Heart right ventricle (tissue), 16 donors: ENCODE measurements at regions not wholly inside any gene's neighbourhood (a gene's known extent, or its start where the extent isn't known, plus 50 kb on each side); places are given as distances from the start of the nearest gene placed in this dataset.

Experiments used
- ATAC-seq, 8 donors: fragments of 200-7000 bp; cut with Tn5 transposase; one replicate each; pipeline ENCODE4 v1.9.1; 2020; ENCODE audit warnings: mild to moderate bottlenecking in 8 of 8, moderate library complexity in 8 of 8, moderate number of reproducible peaks in 1 of 8
- DNase-seq, 2 donors: peaks; one replicate each; pipeline ENCODE4 v3.0.0-alpha.2; 2020
- H3K27ac ChIP-seq, 10 donors: fragments of 200-600 bp; sonication (generic) in 2 of 10; one replicate each; pipeline versions ENCODE4 v1.5.0 to v1.8.0; 2020 to 2022; ENCODE audit warnings: mild to moderate bottlenecking in 3 of 10
- H3K27me3 ChIP-seq, 7 donors: fragments of 200-600 bp; one replicate each; pipeline ENCODE4 v1.8.0; 2021 to 2022; ENCODE audit warnings: mild to moderate bottlenecking in 2 of 7
- H3K36me3 ChIP-seq, 9 donors: fragments of 200-600 bp; sonication (generic) in 1 of 9; one replicate each; pipeline versions ENCODE4 v1.5.0 to v1.8.0; 2020 to 2022; ENCODE audit warnings: mild to moderate bottlenecking in 2 of 9
- H3K4me1 ChIP-seq, 9 donors: fragments of 200-600 bp; sonication (generic) in 1 of 9; one replicate each; pipeline versions ENCODE4 v1.5.0 to v1.8.0; 2020 to 2022; ENCODE audit warnings: mild to moderate bottlenecking in 4 of 9
- H3K4me3 ChIP-seq, 10 donors: fragments of 200-600 bp; sonication (generic) in 2 of 10; one replicate each; pipeline versions ENCODE4 v1.5.0 to v1.8.0; 2020 to 2022; ENCODE audit warnings: mild to moderate bottlenecking in 7 of 10, moderate library complexity in 2 of 10
- H3K9me3 ChIP-seq, 11 donors: fragments of 200-600 bp in 10 of 11; sonication (generic) in 2 of 11; one replicate each; pipeline versions ENCODE4 v1.5.0 to v1.8.0; 2013 to 2022; ENCODE audit warnings: mild to moderate bottlenecking in 2 of 11, control low read depth in 1 of 11, moderate library complexity in 1 of 11
- WGBS, 2 donors: extraction: QIAGEN DNeasy Blood & Tissue Kit; methylation state at CpG; one replicate each; pipeline ENCODE4 v1.1.7; 2013; ENCODE audit warnings: inconsistent platforms in 1 of 2; 5-methylcytosine and 5-hydroxymethylcytosine counted together
- intact Hi-C, 10 donors: fragments of 100-400 bp; cut with DNase I; formaldehyde crosslinking; loops; one replicate each; pipeline versions ENCODE4 v1.11.1 to v1.14.2; 2022
- TF ChIP-seq, protein P1 (sequence below), 9 donors: fragments of 200-600 bp; sonication (generic) in 2 of 9; IDR thresholded peaks; one replicate each; pipeline versions ENCODE4 v1.5.0 to v1.8.0; 2021 to 2022; ENCODE audit warnings: antibody characterized with exemption in 9 of 9, mild to moderate bottlenecking in 5 of 9, moderate library complexity in 1 of 9
- donor health status: Arrhythmogenic right ventricular cardiomyopathy.
- donor health status: ischemic (EF 13 %, LVEDD 7.1; RV severe dilation, severe dysfunction).
- donor health status: healthy with polysubstance abuse.
- donor health status: DM: no; HTN: yes; CAD: no.
- donor health status: DM: no; HTN: no; CAD: no.
- donor health status: ischemic (EF 25% LVEDD 6.9; RV normal size, moderate dysfunction).
- donor health status: ischemic (EF 25% LVEDD 5.7; RV mildly dilated, moderate dysfunction).
- donor health status: healthy.
- donor health status: DM: yes; HTN: yes; CAD: no.
- donor health status: Ischemic cardiomyopathy.
- donor health status: ischemic (EF 35%, LVEDD 5.7; RV mildly dilated, moderate dysfunction).
- donor health status: nonischemic (EF 11% LVEDD 7.7; RV severe dilation, severe dysfunction).
- donor health status: DM: yes; HTN: yes; CAD: no.
- donor health status: PGD.
- donor health status: ischemic (EF 29% LVEDD 5.4; RV normal size, mild dysfunction).
- donor health status: nonischemic (EF 23%, LVEDD 6.1; RV moderate dilation, normal function).

DNA sequence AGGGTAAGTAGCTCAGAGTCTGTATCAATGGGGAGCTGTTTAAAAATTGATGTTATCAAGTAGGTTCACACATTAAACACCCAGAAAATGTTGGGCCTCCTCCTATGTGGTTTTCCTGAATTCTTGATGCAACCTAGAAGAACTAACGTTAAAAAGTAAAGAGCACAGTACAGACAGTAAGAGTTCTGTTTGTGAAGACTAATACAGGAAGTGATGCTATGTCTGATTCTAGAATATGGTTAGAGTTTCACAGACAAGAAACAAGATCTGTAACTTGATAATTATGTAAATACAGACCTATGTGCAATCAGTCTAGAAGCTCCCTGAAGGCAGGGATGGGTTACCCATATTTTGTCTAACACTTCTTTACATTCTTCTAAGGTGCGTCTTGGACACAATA is 214.9 kb upstream of the BTG1 start:
- no peak for ATAC-seq

DNA sequence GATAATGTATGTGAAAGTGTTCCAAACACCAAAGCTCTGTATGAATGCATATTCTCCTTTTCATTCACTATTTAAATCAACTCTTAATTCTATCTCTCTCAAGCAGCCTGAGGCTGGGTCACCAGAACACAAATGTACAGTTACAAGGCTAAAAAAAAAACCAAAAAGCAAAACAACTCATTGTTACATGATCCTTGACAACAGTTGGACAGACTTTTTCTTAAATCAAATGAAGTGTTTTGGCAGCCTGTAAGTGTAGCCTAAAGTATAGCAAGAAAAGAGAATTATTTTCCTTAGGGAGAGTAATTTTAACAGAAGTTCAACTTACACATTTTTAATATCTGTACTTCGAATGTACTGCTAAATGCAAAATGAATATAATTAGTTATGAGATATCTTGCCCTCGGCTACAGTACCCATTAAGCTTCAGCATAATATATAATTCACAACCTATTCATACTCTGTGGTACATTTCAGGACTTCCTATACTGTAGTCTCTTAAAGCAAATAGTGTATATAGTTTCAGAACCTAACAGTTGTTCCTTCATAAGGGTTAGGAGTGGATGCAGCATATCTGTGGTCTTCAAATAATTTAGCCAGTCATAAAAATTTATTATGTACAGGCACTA is 214.0 kb upstream of the BTG1 start:
- H3K36me3 ChIP-seq: no peaks in the 10 kb centered on the region
- H3K27me3 ChIP-seq: no peaks in the 10 kb centered on the region
- no peak for DNase-seq
- TF ChIP-seq, protein P1, sequence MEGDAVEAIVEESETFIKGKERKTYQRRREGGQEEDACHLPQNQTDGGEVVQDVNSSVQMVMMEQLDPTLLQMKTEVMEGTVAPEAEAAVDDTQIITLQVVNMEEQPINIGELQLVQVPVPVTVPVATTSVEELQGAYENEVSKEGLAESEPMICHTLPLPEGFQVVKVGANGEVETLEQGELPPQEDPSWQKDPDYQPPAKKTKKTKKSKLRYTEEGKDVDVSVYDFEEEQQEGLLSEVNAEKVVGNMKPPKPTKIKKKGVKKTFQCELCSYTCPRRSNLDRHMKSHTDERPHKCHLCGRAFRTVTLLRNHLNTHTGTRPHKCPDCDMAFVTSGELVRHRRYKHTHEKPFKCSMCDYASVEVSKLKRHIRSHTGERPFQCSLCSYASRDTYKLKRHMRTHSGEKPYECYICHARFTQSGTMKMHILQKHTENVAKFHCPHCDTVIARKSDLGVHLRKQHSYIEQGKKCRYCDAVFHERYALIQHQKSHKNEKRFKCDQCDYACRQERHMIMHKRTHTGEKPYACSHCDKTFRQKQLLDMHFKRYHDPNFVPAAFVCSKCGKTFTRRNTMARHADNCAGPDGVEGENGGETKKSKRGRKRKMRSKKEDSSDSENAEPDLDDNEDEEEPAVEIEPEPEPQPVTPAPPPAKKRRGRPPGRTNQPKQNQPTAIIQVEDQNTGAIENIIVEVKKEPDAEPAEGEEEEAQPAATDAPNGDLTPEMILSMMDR (IDR thresholded peaks at IDR 0.05): no peak
- no peak for ATAC-seq
- H3K4me3 ChIP-seq: no peak overlapping the region
- no peaks in the 10 kb centered on the region for H3K9me3 ChIP-seq
- 90 to 93% methylated on average over 2 of the region's 2 CpGs for WGBS, 2 donors
- intact Hi-C loops: loop anchor here in 1 of 10 donors (5.0 kb wide), 1 partner anchor 148 kb away; no protein-coding TSS in a partner anchor
- H3K27ac ChIP-seq: peak overlapping the region in 1 of 10 donors; percentile 5
- peaks cover 0 to 29% (median 10%) of the 10 kb centered on the region in 9 donors for H3K4me1 ChIP-seq

More for the DNA sequence above, 214.9 kb upstream of the BTG1 start:
- no peak for DNase-seq
- intact Hi-C loops: loop anchor here in 1 of 10 donors (5.0 kb wide), 1 partner anchor 147 kb away; no protein-coding TSS in a partner anchor
- Histone ChIP-seq H3K4me3 (no peak overlapping the region), H3K9me3 (no peaks in the 10 kb centered on the region), H3K4me1 (peaks cover 0 to 31% (median 10%) of the 10 kb centered on the region in 9 donors), H3K27me3 (no peaks in the 10 kb centered on the region), H3K36me3 (no peaks in the 10 kb centered on the region), H3K27ac (no peak overlapping the region)
- TF ChIP-seq, protein P1 (IDR thresholded peaks at IDR 0.05): no peak
- WGBS, 2 donors: 91 to 97% methylated on average over 2 of the region's 2 CpGs

DNA sequence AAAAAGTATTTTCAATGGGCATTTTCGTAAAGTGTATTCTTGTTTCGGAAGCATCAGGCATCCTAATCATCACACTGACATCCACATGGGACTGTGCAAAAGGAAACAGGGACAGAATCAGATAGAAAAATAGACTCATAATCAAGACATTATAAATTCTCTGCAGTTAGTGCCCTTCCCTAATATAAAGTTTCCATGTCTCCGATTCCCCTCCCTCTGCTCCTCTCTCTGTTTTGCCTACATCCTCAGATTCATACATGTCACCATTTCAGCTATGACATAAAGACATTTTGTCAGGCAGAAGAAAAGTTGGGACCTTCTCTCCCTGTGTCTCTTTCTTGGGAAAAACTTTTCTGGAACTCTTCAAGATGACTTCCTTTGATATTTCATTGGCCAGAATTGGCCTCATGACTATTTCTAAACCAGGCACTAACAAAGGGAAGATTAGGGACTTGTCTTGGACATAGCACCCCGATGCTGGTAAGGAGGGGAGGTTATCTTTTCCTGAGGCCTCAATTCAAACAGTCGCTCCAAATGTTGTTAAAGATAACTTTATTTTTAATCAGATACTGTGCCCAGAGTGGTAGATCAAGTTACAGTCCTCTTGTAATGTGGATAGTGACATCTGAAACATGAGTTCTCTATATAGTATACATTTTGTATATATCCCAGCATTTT is 212.1 kb upstream of the BTG1 start:
- DNase-seq: no peak
- Histone ChIP-seq H3K36me3 (no peaks in the 10 kb centered on the region), H3K9me3 (no peaks in the 10 kb centered on the region), H3K27ac (no peak overlapping the region), H3K4me3 (no peak overlapping the region), H3K4me1 (peaks cover 0 to 10% (median 1%) of the 10 kb centered on the region in 9 donors), H3K27me3 (no peaks in the 10 kb centered on the region)
- intact Hi-C loops: no loop called here
- no peak for ATAC-seq
- 76 to 82% methylated on average over 5 of the region's 5 CpGs for WGBS, 2 donors
- TF ChIP-seq, protein P1 (IDR thresholded peaks at IDR 0.05): no peak

DNA sequence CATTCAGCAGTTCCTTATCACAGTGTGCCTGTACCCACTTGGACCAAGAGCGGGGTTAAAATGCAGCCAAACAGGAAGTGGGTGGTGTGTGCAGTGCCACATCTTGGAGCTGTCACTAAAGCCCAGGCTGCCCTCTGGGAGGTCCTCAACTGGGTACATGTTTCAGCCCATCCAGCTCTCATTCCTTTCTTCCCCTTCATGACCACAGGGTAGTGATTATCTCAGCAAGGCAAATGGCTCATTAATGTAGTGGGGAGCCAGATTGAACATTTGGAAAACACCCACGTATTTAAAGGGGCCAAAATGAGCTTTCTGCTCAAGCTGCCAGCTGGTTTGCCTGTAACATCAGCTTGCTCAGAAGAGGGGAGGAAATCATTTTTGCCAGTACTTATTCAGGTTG is 210.8 kb upstream of the BTG1 start:
- TF ChIP-seq, protein P1 (IDR thresholded peaks at IDR 0.05): no peak
- Histone ChIP-seq H3K4me3 (no peak overlapping the region), H3K9me3 (no peaks in the 10 kb centered on the region), H3K36me3 (no peaks in the 10 kb centered on the region), H3K27me3 (no peaks in the 10 kb centered on the region), H3K27ac (no peak overlapping the region), H3K4me1 (peaks cover 0 to 6% (median 0%) of the 10 kb centered on the region in 9 donors)
- intact Hi-C loops: no loop called here
- ATAC-seq (peak in 6 of 8 donors; percentile 25 to 62 (median 56)), DNase-seq (no peak)
- WGBS, 2 donors: 82 to 83% methylated on average over 2 of the region's 2 CpGs
